Pancreas (tissue), 10 donors: ENCODE measurements at regions not wholly inside any gene's neighbourhood (a gene's known extent, or its start where the extent isn't known, plus 50 kb on each side); places are given as distances from the start of the nearest gene placed in this dataset.
"Not testable (repeated sequence)": the region's sequence is repeated elsewhere in the genome, so short reads cannot be mapped to it uniquely, and the experiment has no call there.

Experiments
- ATAC-seq, 4 donors: fragments of 200-7000 bp; cut with Tn5 transposase; one replicate each; pipeline versions ENCODE4 v1.8.0 to v1.9.1; 2020; ENCODE audit warnings: mild to moderate bottlenecking in 4 of 4, moderate library complexity in 4 of 4
- DNase-seq, 6 donors: peaks; one replicate each; pipeline ENCODE4 v3.0.0-alpha.2; 2020
- FAIRE-seq: peaks from 2 replicates; lab custom pipeline; 2012; peaks lifted over from hg19 to GRCh38; lab: Jason Lieb, UNC
- H3K27ac ChIP-seq, 4 donors: fragments of 200-600 bp; sonication (generic); 1 replicate in 3 of 4; 2 replicates in 1 of 4; pipeline versions ENCODE4 v1.5.0 to v1.8.0; 2020
- H3K27me3 ChIP-seq, 4 donors: fragments of 200-600 bp; one replicate each; pipeline ENCODE4 v1.8.0; 2021
- H3K36me3 ChIP-seq, 3 donors: fragments of 200-600 bp; sonication (generic) in 1 of 3; one replicate each; pipeline versions ENCODE4 v1.5.0 to v1.8.0; 2020 to 2021
- H3K4me1 ChIP-seq, 3 donors: fragments of 200-600 bp; one replicate each; pipeline ENCODE4 v1.8.0; 2021
- H3K4me3 ChIP-seq, 4 donors: fragments of 200-600 bp; sonication (generic) in 2 of 4; one replicate each; pipeline versions ENCODE4 v1.5.0 to v1.8.0; 2020 to 2021
- H3K9me3 ChIP-seq, 4 donors: fragments of 200-600 bp; one replicate each; pipeline ENCODE4 v1.8.0; 2021
- CTCF ChIP-seq, 4 donors: fragments of 200-600 bp; sonication (generic) in 3 of 4; IDR thresholded peaks; one replicate each; pipeline versions ENCODE4 v1.5.0 to v1.8.0; 2021; ENCODE audit warnings: antibody characterized with exemption in 4 of 4
- WGBS, 2 donors: extraction: QIAGEN DNeasy Blood & Tissue Kit; methylation state at CpG; one replicate each; pipeline ENCODE4 v1.1.7; 2013; 5-methylcytosine and 5-hydroxymethylcytosine counted together
- intact Hi-C, 3 donors: fragments of 100-400 bp; cut with DNase I; formaldehyde crosslinking; loops; one replicate each; pipeline versions ENCODE4 v1.11.1 to v1.14.2; 2022
- donor health status: healthy with polysubstance abuse.
- donor health status: DM: no; HTN: no; CAD: no; lungs with moderate emphysema.
- donor health status: DM: no; HTN: no; CAD: no.
- donor health status: control.
- donor health status: control.
- donor health status: Bipolar disorder and iron deficiency.
- donor health status: DM: yes; HTN: yes; CAD: no.
- donor health status: DM: no; HTN: no; CAD: no.
- donor health status: DM: no; HTN: no; CAD: no.
- donor health status: DM: yes; HTN: yes; CAD: no.

DNA sequence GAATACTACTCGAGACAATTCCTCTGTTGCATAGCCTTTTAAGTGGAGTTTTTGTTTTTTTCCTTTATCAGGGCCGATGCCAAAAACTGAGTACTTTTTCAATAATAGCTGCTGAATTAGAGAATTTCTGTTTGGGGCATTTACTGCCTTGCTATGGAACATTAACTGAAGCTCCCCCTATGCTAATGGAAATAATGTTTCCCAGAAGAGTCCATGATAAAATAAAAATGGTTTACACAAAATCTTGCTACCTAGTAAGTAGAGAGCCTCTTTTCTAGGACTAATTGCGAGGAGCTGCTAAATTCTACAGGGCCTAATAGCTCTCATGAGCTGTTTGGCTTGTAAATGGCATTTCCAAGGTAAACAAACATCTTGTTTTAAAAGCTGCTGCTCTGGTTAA lies 128.2 kb upstream of the MYO10 start:
- Histone ChIP-seq H3K4me3 (no peak overlapping the region), H3K4me1 (no peaks in the 10 kb centered on the region), H3K27me3 (no peaks in the 10 kb centered on the region), H3K27ac (no peak overlapping the region), H3K9me3 (no peaks in the 10 kb centered on the region), H3K36me3 (no peaks in the 10 kb centered on the region)
- ATAC-seq, result no peak
- FAIRE-seq, result no peak
- no peak for DNase-seq
- intact Hi-C loops, result no loop called here
- WGBS, 2 donors, result 77 to 78% methylated on average over 3 of the region's 3 CpGs
- no peak for TF ChIP-seq CTCF (IDR thresholded peaks at IDR 0.05)

DNA sequence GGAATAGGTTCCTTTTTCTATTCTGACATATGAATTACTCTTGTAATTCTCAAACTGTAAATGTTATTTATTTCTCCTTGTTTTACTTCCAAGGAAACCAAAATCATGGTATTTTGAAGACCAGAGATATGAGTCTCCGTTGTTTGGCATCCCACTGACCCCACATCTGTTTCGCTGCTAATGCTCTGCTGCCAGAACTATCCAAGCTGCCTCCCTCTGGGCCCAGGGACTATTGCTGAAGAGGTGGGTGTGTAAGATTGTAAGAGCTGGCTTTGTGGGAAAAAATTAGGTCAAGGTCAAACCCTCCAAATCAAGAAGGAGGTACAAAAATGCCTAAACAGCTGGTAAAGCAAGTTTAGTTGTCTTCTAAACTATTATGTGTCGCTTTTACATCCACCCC lies 129.4 kb upstream of the MYO10 start:
- no peaks in the 10 kb centered on the region for H3K9me3 ChIP-seq
- no peak for DNase-seq
- no peak for FAIRE-seq
- H3K4me3 ChIP-seq, result no peak overlapping the region
- no peaks in the 10 kb centered on the region for H3K36me3 ChIP-seq
- no peak overlapping the region for H3K27ac ChIP-seq
- TF ChIP-seq CTCF (IDR thresholded peaks at IDR 0.05), result no peak
- no peaks in the 10 kb centered on the region for H3K4me1 ChIP-seq
- no peak for ATAC-seq
- intact Hi-C loops, result no loop called here
- H3K27me3 ChIP-seq, result no peaks in the 10 kb centered on the region
- 77 to 85% methylated on average over 3 of the region's 3 CpGs for WGBS, 2 donors

GRCh38 chr5:17066026-17066425 lies 129.9 kb upstream of the MYO10 start:
- FAIRE-seq, H3K4me1 ChIP-seq, H3K27me3 ChIP-seq, intact Hi-C loops, ATAC-seq, H3K4me3 ChIP-seq, H3K9me3 ChIP-seq, H3K36me3 ChIP-seq, DNase-seq, H3K27ac ChIP-seq: not testable (repeated sequence)
- 90 to 91% methylated on average over 5 of the region's 5 CpGs for WGBS, 2 donors

DNA sequence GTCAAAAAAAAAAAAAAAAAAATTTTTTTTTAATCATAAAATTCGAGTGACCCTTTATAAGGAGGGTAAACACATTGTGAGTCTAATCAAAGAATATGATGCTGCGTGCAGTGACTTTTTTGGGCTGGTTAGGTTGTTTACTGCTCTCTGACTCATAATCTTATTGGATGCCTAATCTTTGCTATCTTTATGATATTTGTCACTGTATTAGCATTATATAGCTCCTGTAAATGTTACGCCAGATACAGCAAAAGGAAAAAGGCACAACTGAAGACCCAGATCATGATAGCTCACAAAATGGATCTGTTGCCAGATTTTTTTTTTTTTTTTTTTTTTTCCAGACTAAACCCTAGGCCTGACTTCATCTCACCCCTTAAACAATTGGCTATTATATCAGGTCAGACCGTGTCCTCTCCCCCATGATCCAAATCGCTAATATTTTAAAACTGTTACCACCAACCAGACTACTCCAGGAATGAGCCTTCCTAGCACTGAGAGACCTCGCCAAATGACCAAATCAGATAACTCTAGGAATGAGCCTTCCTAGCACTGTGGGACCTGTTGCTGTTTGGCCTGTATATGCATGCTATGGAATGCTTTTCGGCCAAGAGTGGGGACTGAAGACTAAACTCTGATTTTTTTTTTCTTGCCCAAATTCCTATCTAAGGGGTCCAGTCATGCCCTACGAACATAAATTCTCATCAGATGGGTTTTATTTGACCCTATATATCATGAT lies 131.7 kb upstream of the MYO10 start:
- no peaks in the 10 kb centered on the region for H3K27me3 ChIP-seq
- intact Hi-C loops, result no loop called here
- H3K27ac ChIP-seq, result no peak overlapping the region
- H3K36me3 ChIP-seq, result no peaks in the 10 kb centered on the region
- H3K9me3 ChIP-seq, result no peaks in the 10 kb centered on the region
- no peak overlapping the region for H3K4me3 ChIP-seq
- no peak for TF ChIP-seq CTCF (IDR thresholded peaks at IDR 0.05)
- DNase-seq (no peak), FAIRE-seq (no peak), ATAC-seq (no peak)
- WGBS, 2 donors, result 81 to 90% methylated on average over 8 of the region's 8 CpGs
- no peaks in the 10 kb centered on the region for H3K4me1 ChIP-seq

- ATAC-seq, result peak in 1 of 4 donors; percentile 45
- Histone ChIP-seq H3K36me3 (no peaks in the 10 kb centered on the region), H3K27me3 (no peaks in the 10 kb centered on the region), H3K4me1 (no peaks in the 10 kb centered on the region), H3K27ac (no peak overlapping the region), H3K4me3 (no peak overlapping the region), H3K9me3 (no peaks in the 10 kb centered on the region)
- no peak for FAIRE-seq
- 58 to 62% methylated on average over 13 of the region's 13 CpGs for WGBS, 2 donors
- DNase-seq, result no peak
- intact Hi-C loops, result no loop called here
- TF ChIP-seq CTCF (IDR thresholded peaks at IDR 0.05), result no peak
Measured at GRCh38 chr5:17069995-17070511, 134.0 kb upstream of the MYO10 start.
